GM19035 (cell line): ENCODE measurements at regions not wholly inside any gene's neighbourhood (a gene's known extent, or its start where the extent isn't known, plus 50 kb on each side); places are given as distances from the start of the nearest gene placed in this dataset.

Experiments used
- ATAC-seq: cut with Tn5 transposase; IDR thresholded peaks from one replicate; pipeline ENCODE4 v1.9.1; 2021; ENCODE audit not compliant: unreplicated experiment

GRCh38 chr1:55378582-55378981, 163.4 kb upstream of the USP24 start:
- peak; percentile 55 for ATAC-seq

- no peak for ATAC-seq
These were observed 161.7 kb upstream of the USP24 start for GRCh38 chr1:55376897-55377296.

DNA sequence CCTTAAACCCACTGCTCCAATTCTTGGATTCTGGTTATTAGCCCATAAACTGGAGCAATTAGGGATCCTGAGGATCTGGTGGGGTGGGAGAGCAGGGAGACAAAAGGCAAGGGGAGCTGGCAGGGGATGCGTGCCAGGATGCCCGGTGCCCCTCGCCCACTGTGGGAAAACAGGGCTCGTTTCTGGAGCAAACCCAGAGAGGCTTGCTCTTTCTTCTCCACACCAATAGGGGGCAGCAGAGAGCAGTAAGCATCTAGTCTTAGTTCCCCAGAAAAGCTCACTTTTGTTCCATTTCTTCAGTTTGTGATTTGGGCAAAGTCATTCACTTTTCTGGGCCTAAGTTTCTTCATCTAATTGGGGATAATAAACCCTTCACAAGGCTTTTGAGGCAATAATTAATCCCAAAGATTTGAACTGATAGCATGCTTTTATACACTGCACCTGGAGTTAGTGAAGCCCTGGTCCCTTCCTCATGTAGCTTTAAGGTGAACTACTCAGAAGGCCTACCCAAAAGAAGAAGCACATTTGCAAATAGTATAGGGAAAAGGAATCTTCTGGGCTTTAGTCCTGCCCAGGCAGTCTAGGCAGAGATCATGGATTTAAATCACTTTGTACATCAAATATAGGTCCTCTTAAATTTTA, 160.6 kb upstream of the USP24 start:
- no peak for ATAC-seq

DNA sequence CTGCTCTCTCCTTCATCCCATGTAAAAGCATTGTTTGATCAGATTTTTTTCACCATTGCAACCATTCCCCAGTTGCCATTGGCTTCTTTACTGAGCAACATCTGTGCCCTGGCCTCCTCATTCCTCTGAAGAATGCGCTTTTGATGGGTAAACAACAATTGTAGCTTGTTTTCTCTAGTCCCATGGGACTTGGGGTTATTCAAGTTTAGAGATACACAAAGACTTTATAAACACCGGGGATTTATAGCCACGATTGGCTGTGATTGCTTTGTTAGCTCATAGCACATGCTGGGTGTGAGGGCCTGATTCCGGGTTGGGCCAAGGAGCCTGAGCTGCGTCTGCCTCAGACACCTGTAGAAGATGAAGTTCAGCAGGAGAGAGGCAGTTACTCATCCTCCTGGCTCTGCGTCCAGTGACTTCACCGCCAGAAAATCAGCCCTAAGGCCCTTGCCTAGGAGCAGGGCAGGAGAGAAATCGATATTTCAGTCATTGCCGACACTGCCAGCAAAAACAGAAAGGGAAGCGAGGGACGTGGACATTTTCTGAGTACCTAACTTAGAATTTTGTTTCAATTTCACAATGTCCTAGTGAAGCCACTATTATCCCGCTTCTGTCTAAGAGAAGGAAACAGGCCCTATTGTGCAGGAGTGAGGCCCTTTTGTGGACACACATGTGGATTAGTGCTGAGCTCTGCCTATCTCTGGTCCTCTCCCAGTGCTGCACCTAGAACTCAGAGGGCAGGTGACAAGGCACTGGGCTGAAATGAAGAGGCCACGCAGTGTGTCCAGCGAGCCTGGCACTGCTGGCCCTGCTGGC, 159.8 kb upstream of the USP24 start:
- ATAC-seq, result no peak

DNA sequence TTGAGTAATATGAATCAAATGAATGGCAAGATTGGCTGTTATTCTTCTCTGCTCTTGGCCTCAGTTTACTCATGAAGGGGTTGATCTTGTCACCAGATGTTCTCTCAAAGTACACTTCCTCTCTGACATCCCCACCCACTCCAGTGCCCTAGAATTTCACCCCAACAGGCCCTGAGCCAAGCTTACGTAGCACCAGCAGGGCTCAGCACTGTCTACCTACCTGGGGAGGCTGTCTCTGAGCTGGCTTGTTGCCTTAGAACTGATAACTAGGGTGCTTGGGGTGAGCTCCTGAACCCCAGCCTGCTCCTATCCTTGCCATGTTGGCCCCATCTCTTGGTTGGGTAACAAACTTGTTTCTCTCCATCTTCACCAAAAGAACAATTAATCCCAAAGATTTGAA, 159.1 kb upstream of the USP24 start:
- ATAC-seq, result no peak

DNA sequence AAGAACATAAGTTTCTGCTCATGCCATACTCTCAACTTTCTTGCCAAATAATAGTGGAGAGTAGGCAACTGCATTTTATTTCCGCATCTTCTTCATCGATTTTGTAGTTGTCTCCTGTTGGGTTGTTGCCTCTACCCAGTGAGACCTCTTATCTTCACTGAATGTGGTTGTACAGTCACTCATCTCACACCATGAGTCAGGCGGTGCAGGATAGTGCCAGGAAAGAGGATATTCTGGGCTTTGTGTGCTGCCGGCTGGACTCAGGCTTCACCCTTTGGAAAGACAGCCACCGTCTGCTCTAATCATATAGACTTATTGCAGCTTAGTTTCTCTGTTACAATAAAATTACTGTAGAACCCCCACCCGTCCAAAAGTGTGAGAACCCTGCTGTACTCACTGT, 154.3 kb upstream of the USP24 start:
- no peak for ATAC-seq

- ATAC-seq, result no peak
These were observed 153.5 kb upstream of the USP24 start for GRCh38 chr1:55368698-55369097.

- ATAC-seq, result no peak
These were observed 152.1 kb upstream of the USP24 start for GRCh38 chr1:55367273-55367672.

DNA sequence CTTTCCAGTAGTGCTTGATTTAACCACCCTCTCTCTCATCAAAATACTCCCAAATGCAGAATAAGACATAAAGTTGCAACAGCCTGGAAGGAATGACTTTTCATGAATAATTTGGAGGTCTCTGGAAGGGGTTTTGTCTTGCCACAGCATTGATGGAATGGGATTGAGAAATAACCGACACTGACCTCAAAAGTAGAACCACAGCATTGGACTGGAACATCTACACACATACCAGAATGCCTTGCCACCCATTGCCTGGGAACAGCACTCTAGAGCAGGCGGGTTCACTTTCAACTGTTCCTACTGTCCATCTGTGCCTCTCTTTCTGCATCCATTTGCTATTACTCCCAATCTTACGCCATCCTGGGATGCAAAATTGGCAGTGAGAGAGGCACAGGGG, 149.1 kb upstream of the USP24 start:
- ATAC-seq, result no peak

- ATAC-seq, result no peak
These were observed 148.1 kb upstream of the USP24 start for GRCh38 chr1:55363268-55363667.

- ATAC-seq, result no peak
These were observed 147.4 kb upstream of the USP24 start for GRCh38 chr1:55362558-55362957.

DNA sequence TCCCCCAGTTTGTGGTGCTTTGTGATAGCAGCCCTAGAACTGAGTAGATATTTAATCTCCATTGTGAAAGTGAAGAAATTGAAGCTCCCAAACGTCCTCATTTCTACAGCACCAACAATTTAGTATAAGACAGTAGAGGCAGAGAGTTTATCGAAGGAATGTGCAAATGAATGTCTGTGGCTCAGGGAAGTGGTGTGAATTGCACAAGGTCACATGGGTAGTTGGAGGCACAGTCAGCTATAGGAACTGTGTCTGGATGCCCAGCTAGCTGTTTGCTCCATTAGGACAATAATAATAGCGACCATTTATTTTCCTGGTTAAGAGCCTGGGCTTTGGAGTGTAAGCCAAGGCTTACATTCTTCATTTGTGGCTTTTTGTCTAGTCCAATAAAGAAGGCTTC, 144.4 kb upstream of the USP24 start:
- ATAC-seq, result no peak

- no peak for ATAC-seq
These were observed 143.4 kb upstream of the USP24 start for GRCh38 chr1:55358581-55358980.

DNA sequence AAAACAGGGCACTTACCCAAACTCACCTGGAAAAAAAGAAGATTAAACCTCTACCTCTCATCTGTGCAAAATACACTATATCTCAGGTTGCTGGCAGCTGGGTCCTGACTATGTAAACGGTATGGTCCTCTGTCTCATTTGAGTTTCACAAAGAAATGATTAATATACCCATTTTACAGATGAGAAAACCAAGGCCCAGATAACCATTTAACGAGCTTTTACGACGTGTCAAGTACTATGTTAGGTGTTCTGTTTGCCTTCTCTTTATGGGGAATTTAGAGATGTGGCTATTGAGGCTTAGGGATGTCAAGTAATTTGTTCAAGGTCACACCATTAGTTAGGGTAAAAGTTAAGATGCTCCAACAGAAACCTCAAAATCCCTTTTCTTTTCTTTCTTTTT, 140.4 kb upstream of the USP24 start:
- no peak for ATAC-seq

GRCh38 chr1:55353707-55354620, 138.8 kb upstream of the USP24 start:
- no peak for ATAC-seq

- ATAC-seq, result no peak
These were observed 137.6 kb upstream of the USP24 start for GRCh38 chr1:55352811-55353180.

DNA sequence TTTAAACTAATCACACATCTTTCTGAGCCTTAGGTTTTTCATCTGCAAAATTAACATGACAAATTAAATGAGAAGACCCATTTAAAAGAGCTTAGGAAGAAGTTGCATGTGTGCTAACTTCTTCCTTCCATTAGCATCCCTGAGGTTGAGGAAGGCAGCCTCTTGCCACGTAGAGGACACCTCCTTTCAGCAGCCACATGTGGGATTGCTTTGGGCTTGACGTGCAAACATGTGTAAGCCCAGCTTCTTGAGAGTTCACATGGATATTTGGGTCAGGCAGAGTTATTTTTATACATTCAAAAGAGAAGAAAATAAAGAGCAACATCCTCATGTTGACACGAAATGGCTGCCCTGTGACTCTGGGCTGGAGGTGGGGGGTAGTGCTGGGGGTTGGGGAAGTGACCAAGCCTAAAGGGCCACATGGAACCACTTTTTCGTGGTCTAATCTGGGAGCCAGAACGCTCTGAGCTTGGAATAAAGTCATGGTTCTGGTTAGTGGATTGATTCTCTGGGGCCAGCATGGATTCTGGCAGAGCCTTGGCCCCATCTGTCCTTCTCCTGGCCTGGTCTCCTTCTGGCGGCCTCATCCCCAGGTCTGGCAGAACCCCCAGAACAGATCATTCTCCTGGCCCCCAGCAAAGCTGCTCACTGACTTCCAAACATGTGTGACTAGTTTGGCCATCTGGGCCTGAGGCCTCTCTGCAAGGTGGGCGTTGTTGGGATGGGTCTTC, 137.1 kb upstream of the USP24 start:
- no peak for ATAC-seq

DNA sequence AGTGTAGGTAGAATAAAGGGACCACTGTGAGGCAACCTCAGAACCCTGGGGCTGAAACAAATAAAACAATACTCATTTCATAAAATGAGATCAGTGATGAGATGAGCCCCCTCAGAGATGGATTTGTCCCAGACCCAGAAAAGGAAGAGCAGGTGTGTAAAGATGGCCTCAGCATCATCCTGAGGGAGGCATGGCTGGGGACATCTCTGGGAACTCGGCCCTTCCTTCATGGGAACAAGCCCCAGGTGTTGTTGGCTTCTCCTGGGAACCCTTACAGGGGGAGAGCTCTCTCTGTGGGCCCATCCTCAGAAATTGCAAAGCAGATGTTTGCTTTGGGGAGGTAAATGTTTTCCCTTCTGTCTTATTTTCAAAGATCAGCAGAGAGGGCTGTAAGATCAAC, 133.2 kb upstream of the USP24 start:
- ATAC-seq, result no peak

GRCh38 chr1:55347866-55348265, 132.7 kb upstream of the USP24 start:
- ATAC-seq, result no peak

DNA sequence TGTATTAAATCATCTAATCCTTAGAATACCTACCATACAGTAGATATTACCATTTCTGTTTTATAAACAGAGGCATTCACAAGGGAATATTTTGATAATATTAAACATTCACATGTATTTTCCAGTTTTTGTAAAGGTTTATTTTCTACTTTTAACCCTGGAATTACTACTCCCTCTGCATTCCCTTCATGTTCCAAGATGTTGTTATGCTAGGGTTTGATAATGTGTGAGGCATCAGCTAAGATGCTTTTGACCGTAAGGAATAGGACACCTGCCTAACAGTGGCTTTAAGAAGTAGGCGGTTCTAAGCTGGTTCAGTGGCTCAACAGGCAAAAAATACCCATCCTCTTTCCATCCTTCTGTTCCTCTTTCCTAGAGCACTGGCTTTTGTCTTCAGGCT, 131.9 kb upstream of the USP24 start:
- no peak for ATAC-seq

DNA sequence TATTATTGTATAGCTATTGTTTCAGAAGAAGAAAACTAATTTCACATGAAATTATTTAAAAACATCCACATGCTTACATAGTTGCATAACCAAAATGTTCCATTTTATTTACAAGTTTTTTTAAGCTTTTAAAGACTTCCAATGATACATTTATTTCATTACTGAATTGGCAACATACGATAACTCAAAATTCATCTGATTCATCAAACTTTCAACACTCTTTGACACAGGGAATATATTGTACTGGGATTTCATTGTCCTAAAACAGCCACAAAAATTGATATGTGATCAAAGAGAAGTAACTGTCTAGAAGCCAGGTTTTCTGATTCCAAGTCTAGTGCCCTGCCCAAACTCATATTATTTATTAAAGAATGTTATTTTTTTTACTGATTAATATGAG, 131.4 kb upstream of the USP24 start:
- no peak for ATAC-seq
